H9 (cell line): ENCODE measurements at regions not wholly inside any gene's neighbourhood (a gene's known extent, or its start where the extent isn't known, plus 50 kb on each side); places are given as distances from the start of the nearest gene placed in this dataset.

Experiments
- DNase-seq: peaks from one replicate; pipeline ENCODE4 v3.0.0-alpha.2; 2017
- H2AFZ ChIP-seq: one replicate; pipeline ENCODE4 v1.6.1; 2013; ENCODE audit warnings: mild to moderate bottlenecking, low read length, control low read depth, moderate library complexity
- H2AK5ac ChIP-seq: 2 replicates; pipeline ENCODE4 v1.6.1; 2013; ENCODE audit warnings: low read length, control low read depth, mixed read lengths; ENCODE audit not compliant: insufficient read length
- H2BK120ac ChIP-seq: one replicate; pipeline ENCODE4 v1.6.1; 2013; ENCODE audit warnings: low read depth, mild to moderate bottlenecking, low read length, control low read depth, inconsistent platforms; ENCODE audit not compliant: poor library complexity, severe bottlenecking
- H2BK12ac ChIP-seq: 2 replicates; pipeline ENCODE4 v1.6.1; 2013; ENCODE audit warnings: low read length, control low read depth, mixed read lengths, low read depth; ENCODE audit not compliant: insufficient read length
- H2BK15ac ChIP-seq: 2 replicates; pipeline ENCODE4 v1.6.1; 2013; ENCODE audit warnings: low read depth, low read length, control low read depth
- H2BK20ac ChIP-seq: one replicate; pipeline ENCODE4 v1.6.1; 2013; ENCODE audit warnings: low read depth, mild to moderate bottlenecking, low read length, control low read depth, inconsistent platforms; ENCODE audit not compliant: poor library complexity, severe bottlenecking
- H2BK5ac ChIP-seq: 2 replicates; pipeline ENCODE4 v1.6.1; 2013; ENCODE audit warnings: low read length, control low read depth, mixed read lengths; ENCODE audit not compliant: insufficient read length
- H3K14ac ChIP-seq: 2 replicates; pipeline ENCODE4 v1.6.1; 2013; ENCODE audit warnings: low read length, control low read depth; ENCODE audit not compliant: insufficient read depth
- H3K18ac ChIP-seq: 2 replicates; pipeline ENCODE4 v1.6.1; 2013; ENCODE audit warnings: low read depth, mild to moderate bottlenecking, mixed read lengths, low read length, control low read depth; ENCODE audit not compliant: insufficient read length
- H3K23ac ChIP-seq: 2 replicates; pipeline ENCODE4 v1.6.1; 2013; ENCODE audit warnings: low read length, control low read depth, mixed read lengths, low read depth; ENCODE audit not compliant: insufficient read length
- H3K23me2 ChIP-seq: 2 replicates; pipeline ENCODE4 v1.6.1; 2013; ENCODE audit warnings: low read depth, mild to moderate bottlenecking, mixed read lengths, low read length, control low read depth; ENCODE audit not compliant: insufficient read length, poor library complexity, severe bottlenecking
- H3K27ac ChIP-seq: 2 replicates; pipeline ENCODE4 v1.5.1; 2013; ENCODE audit warnings: low read length, control low read depth, mixed read lengths, low read depth; ENCODE audit not compliant: insufficient read length
- H3K27me3 ChIP-seq: 2 replicates; pipeline ENCODE4 v1.6.1; 2013; ENCODE audit warnings: low read length, control low read depth, inconsistent platforms; ENCODE audit not compliant: insufficient read depth
- H3K4ac ChIP-seq: 2 replicates; pipeline ENCODE4 v1.6.1; 2013; ENCODE audit warnings: low read depth, mild to moderate bottlenecking, control low read depth, inconsistent platforms, low read length, moderate library complexity
- H3K4me1 ChIP-seq: 2 replicates; pipeline ENCODE4 v1.6.1; 2013; ENCODE audit warnings: low read length, control low read depth, inconsistent platforms; ENCODE audit not compliant: insufficient read depth
- H3K4me2 ChIP-seq: 2 replicates; pipeline ENCODE4 v1.6.1; 2013; ENCODE audit warnings: low read length, control low read depth, mixed read lengths; ENCODE audit not compliant: insufficient read length, insufficient read depth
- H3K56ac ChIP-seq: 2 replicates; pipeline ENCODE4 v1.6.1; 2013; ENCODE audit warnings: low read depth, mild to moderate bottlenecking, mixed read lengths, low read length, control low read depth; ENCODE audit not compliant: insufficient read length
- H3K79me1 ChIP-seq: 2 replicates; pipeline ENCODE4 v1.6.1; 2013; ENCODE audit warnings: low read depth, mild to moderate bottlenecking, moderate library complexity, low read length, control low read depth, inconsistent platforms; ENCODE audit not compliant: insufficient read depth, poor library complexity, severe bottlenecking
- H3K79me2 ChIP-seq: 2 replicates; pipeline ENCODE4 v1.6.1; 2013; ENCODE audit warnings: low read length, control low read depth, inconsistent platforms; ENCODE audit not compliant: insufficient read depth
- H3K9ac ChIP-seq: 2 replicates; pipeline ENCODE4 v1.6.1; 2013; ENCODE audit warnings: low read length, control low read depth, mixed read lengths; ENCODE audit not compliant: insufficient read length; ENCODE audit errors: extremely low read depth
- H3K9me3 ChIP-seq: one replicate; pipeline ENCODE4 v1.6.1; 2013; ENCODE audit warnings: low read depth, low read length, inconsistent platforms; ENCODE audit not compliant: control insufficient read depth
- H3T11ph ChIP-seq: one replicate; pipeline ENCODE4 v1.6.1; 2013; ENCODE audit warnings: mild to moderate bottlenecking, low read length, control low read depth, inconsistent platforms
- H4K20me1 ChIP-seq: one replicate; pipeline ENCODE4 v1.6.1; 2013; ENCODE audit not compliant: control insufficient read depth, insufficient read length, insufficient read depth
- H4K5ac ChIP-seq: 2 replicates; pipeline ENCODE4 v1.6.1; 2013; ENCODE audit warnings: low read depth, mild to moderate bottlenecking, mixed read lengths, low read length, control low read depth; ENCODE audit not compliant: insufficient read length
- H4K8ac ChIP-seq: replicated peaks from 2 replicates; pipeline ENCODE4 v1.6.1; 2013; ENCODE audit warnings: low read length, control low read depth, mixed read lengths, low read depth; ENCODE audit not compliant: insufficient read length
- H4K91ac ChIP-seq: 2 replicates; pipeline ENCODE4 v1.6.1; 2013; ENCODE audit warnings: low read depth, mild to moderate bottlenecking, moderate library complexity, mixed read lengths, low read length, control low read depth; ENCODE audit not compliant: insufficient read length
- H3K27ac Mint-ChIP-seq, 3 experiments: 2 replicates in 2 of 3; 3 replicates in 1 of 3; pipeline ENCODE4 v1.8.0; 2020 to 2021; ENCODE audit warnings: mixed read lengths in 3 of 3, mild to moderate bottlenecking in 1 of 3, moderate library complexity in 1 of 3
- H3K27me3 Mint-ChIP-seq: 2 replicates; pipeline ENCODE4 v1.8.0; 2021; ENCODE audit warnings: low read depth, mild to moderate bottlenecking, moderate library complexity, mixed read lengths
- H3K36me3 Mint-ChIP-seq, 3 experiments: 2 replicates in 2 of 3; 3 replicates in 1 of 3; pipeline ENCODE4 v1.8.0; 2020 to 2021; ENCODE audit warnings: low read depth in 3 of 3, mixed read lengths in 3 of 3; ENCODE audit not compliant: insufficient read depth in 1 of 3
- H3K4me1 Mint-ChIP-seq, 2 experiments: 2 replicates each; pipeline ENCODE4 v1.8.0; 2020; ENCODE audit warnings: mixed read lengths in 2 of 2
- H3K4me3 Mint-ChIP-seq, 2 experiments: 2 replicates in 1 of 2; 3 replicates in 1 of 2; pipeline ENCODE4 v1.8.0; 2020 to 2021; ENCODE audit warnings: mild to moderate bottlenecking in 2 of 2, mixed read lengths in 2 of 2, moderate library complexity in 1 of 2
- H3K9me3 Mint-ChIP-seq, 2 experiments: 2 replicates in 1 of 2; 3 replicates in 1 of 2; pipeline ENCODE4 v1.8.0; 2020; ENCODE audit warnings: mild to moderate bottlenecking in 2 of 2, mixed read lengths in 2 of 2, moderate library complexity in 1 of 2
- CTCF ChIP-seq: fragments of 200-600 bp; sonication (generic); conservative IDR thresholded peaks from 3 replicates; pipeline ENCODE4 v1.8.0; 2021; ENCODE audit warnings: antibody characterized with exemption, mild to moderate bottlenecking

- Mint-ChIP-seq H3K4me3 (no peak overlapping the region), H3K27me3 (no peaks in the 10 kb centered on the region; the same call in 1 of the 2 replicates), H3K36me3 (no peaks in the 10 kb centered on the region), H3K27ac (no peak overlapping the region), H3K4me1 (peaks cover 16 to 17% of the 10 kb centered on the region in 2 experiments), H3K9me3 (no peaks in the 10 kb centered on the region)
- no peak overlapping the region for H3K14ac ChIP-seq
- no peak overlapping the region for H3K27ac ChIP-seq
- no peak overlapping the region for H3K56ac ChIP-seq
- H2BK120ac ChIP-seq = no peak overlapping the region
- H4K8ac ChIP-seq = no peak overlapping the region
- H3K23me2 ChIP-seq = no peaks in the 10 kb centered on the region
- H2AK5ac ChIP-seq = no peak overlapping the region
- no peaks in the 10 kb centered on the region for H3K27me3 ChIP-seq
- no peak overlapping the region for H3K4ac ChIP-seq
- H2BK5ac ChIP-seq = no peak overlapping the region
- no peak overlapping the region for H4K5ac ChIP-seq
- no peak overlapping the region for H2AFZ ChIP-seq
- no peak overlapping the region for H3T11ph ChIP-seq
- no peak overlapping the region for H4K91ac ChIP-seq
- no peak overlapping the region for H2BK20ac ChIP-seq
- no peak overlapping the region for H2BK12ac ChIP-seq
- H3K79me2 ChIP-seq = no peaks in the 10 kb centered on the region
- no peaks in the 10 kb centered on the region for H3K4me1 ChIP-seq
- H2BK15ac ChIP-seq = no peak overlapping the region
- H3K4me2 ChIP-seq = no peak overlapping the region
- no peak overlapping the region for H3K23ac ChIP-seq
- H3K79me1 ChIP-seq = no peaks in the 10 kb centered on the region
- no peaks in the 10 kb centered on the region for H4K20me1 ChIP-seq
- H3K9me3 ChIP-seq = no peaks in the 10 kb centered on the region
- H3K18ac ChIP-seq = no peak overlapping the region
- H3K9ac ChIP-seq = no peak overlapping the region
- DNase-seq = no peak
- no peak for TF ChIP-seq CTCF
These were observed 349.8 kb upstream of the PLET1 start for GRCh38 chr11:112610494-112610893.
